IMR-90 (cell line): ENCODE measurements at regions not wholly inside any gene's neighbourhood (a gene's known extent, or its start where the extent isn't known, plus 50 kb on each side); places are given as distances from the start of the nearest gene placed in this dataset.

ENCODE experiments used
- ATAC-seq: fragments of 200-7000 bp; cut with Tn5 transposase; 2 replicates; pipeline ENCODE4 v1.9.1; 2020; ENCODE audit warnings: low read depth, mild to moderate bottlenecking, moderate library complexity
- BruUV-seq: library from RNA; stranded (reverse); fragments of 400-500 nt; replicated peaks from 2 replicates; lab custom pipeline; 2021; lab: Mats Ljungman, UMichigan
- CTCF ChIA-PET: fragments of 300-600 bp; formaldehyde crosslinking; extraction: SDS; loops from one replicate; lab custom pipeline; 2021; ENCODE audit warnings: antibody characterized with exemption; lab: Yijun Ruan, JAX
- POLR2A ChIA-PET: fragments of 300-600 bp; sonication (Branson Sonifier 250); formaldehyde crosslinking; loops from one replicate; lab custom pipeline; 2022; ENCODE audit warnings: antibody characterized with exemption; ENCODE audit not compliant: unreplicated experiment; lab: Charles Lee
- DNase-seq: peaks from one replicate; pipeline ENCODE4 v3.0.0; 2013
- H2AFZ ChIP-seq: replicated peaks from 2 replicates; pipeline ENCODE3; 2013; ENCODE audit warnings: low read length, mild to moderate bottlenecking; ENCODE audit not compliant: poor library complexity
- H2AK5ac ChIP-seq: 2 replicates; pipeline ENCODE4 v1.6.1; 2013; ENCODE audit warnings: low read depth, low read length, inconsistent platforms
- H2AK9ac ChIP-seq: replicated peaks from 2 replicates; pipeline ENCODE3; 2013; ENCODE audit warnings: mild to moderate bottlenecking, low read depth, low read length, moderate library complexity; ENCODE audit not compliant: poor library complexity
- H2BK120ac ChIP-seq: 2 replicates; pipeline ENCODE4 v1.6.1; 2013; ENCODE audit warnings: low read depth, low read length, inconsistent platforms
- H2BK15ac ChIP-seq: 3 replicates; pipeline ENCODE4 v1.6.1; 2013; ENCODE audit warnings: low read depth, low read length, inconsistent platforms
- H2BK20ac ChIP-seq: 2 replicates; pipeline ENCODE4 v1.6.1; 2013; ENCODE audit warnings: low read depth, mild to moderate bottlenecking, inconsistent platforms, low read length, moderate library complexity
- H2BK5ac ChIP-seq: 2 replicates; pipeline ENCODE4 v1.6.1; 2013; ENCODE audit warnings: mild to moderate bottlenecking, low read depth, low read length, inconsistent platforms; ENCODE audit not compliant: poor library complexity, severe bottlenecking
- H3K14ac ChIP-seq: replicated peaks from 2 replicates; pipeline ENCODE4 v1.6.1; 2013; ENCODE audit warnings: low read depth, low read length, inconsistent platforms
- H3K18ac ChIP-seq: 2 replicates; pipeline ENCODE4 v1.6.1; 2013; ENCODE audit warnings: low read depth, low read length, control low read depth
- H3K23ac ChIP-seq: 2 replicates; pipeline ENCODE4 v1.6.1; 2013; ENCODE audit warnings: low read depth, low read length, inconsistent platforms
- H3K27ac ChIP-seq: 2 replicates; pipeline ENCODE4 v1.5.1; 2013; ENCODE audit warnings: mild to moderate bottlenecking, control low read depth, low read length; ENCODE audit not compliant: insufficient read depth
- H3K27me3 ChIP-seq: 2 replicates; pipeline ENCODE4 v1.6.1; 2013; ENCODE audit warnings: low read length; ENCODE audit not compliant: control insufficient read depth, insufficient read depth
- H3K36me3 ChIP-seq: 2 replicates; pipeline ENCODE4 v1.6.1; 2013; ENCODE audit warnings: low read length, mixed read lengths; ENCODE audit not compliant: control insufficient read depth, insufficient read depth
- H3K4ac ChIP-seq: 2 replicates; pipeline ENCODE4 v1.6.1; 2013; ENCODE audit warnings: low read depth, low read length, inconsistent platforms
- H3K4me1 ChIP-seq: 2 replicates; pipeline ENCODE4 v1.6.1; 2013; ENCODE audit warnings: low read length, mixed read lengths; ENCODE audit not compliant: control insufficient read depth, insufficient read depth
- H3K4me2 ChIP-seq: 2 replicates; pipeline ENCODE4 v1.6.1; 2013; ENCODE audit warnings: low read depth, mild to moderate bottlenecking, control low read depth, low read length, moderate library complexity
- H3K4me3 ChIP-seq: 2 replicates; pipeline ENCODE4 v1.5.1; 2013; ENCODE audit warnings: low read depth, mild to moderate bottlenecking, control low read depth, low read length, moderate library complexity; ENCODE audit not compliant: insufficient read depth
- H3K56ac ChIP-seq: 2 replicates; pipeline ENCODE4 v1.6.1; 2013; ENCODE audit warnings: low read length, inconsistent platforms; ENCODE audit not compliant: insufficient read depth; ENCODE audit errors: extremely low read depth
- H3K79me1 ChIP-seq, 2 experiments: 2 replicates each; pipeline ENCODE4 v1.6.1; 2013; ENCODE audit warnings: low read length in 2 of 2, inconsistent platforms in 1 of 2, low read depth in 1 of 2
- H3K9ac ChIP-seq: 2 replicates; pipeline ENCODE4 v1.6.1; 2013; ENCODE audit warnings: low read depth, low read length, control low read depth
- H3K9me1 ChIP-seq: 2 replicates; pipeline ENCODE4 v1.6.1; 2013; ENCODE audit warnings: low read length, inconsistent platforms; ENCODE audit not compliant: insufficient read depth
- H3K9me3 ChIP-seq: 2 replicates; pipeline ENCODE4 v1.6.1; 2013; ENCODE audit warnings: low read length; ENCODE audit not compliant: control insufficient read depth, insufficient read depth
- H4K20me1 ChIP-seq: 2 replicates; pipeline ENCODE4 v1.6.1; 2013; ENCODE audit warnings: low read length, inconsistent platforms; ENCODE audit not compliant: insufficient read depth
- H4K5ac ChIP-seq: 2 replicates; pipeline ENCODE4 v1.6.1; 2013; ENCODE audit warnings: mild to moderate bottlenecking, low read depth, low read length, control low read depth
- H4K8ac ChIP-seq, 2 experiments: 2 replicates each; pipeline ENCODE4 v1.6.1; 2013; ENCODE audit warnings: low read depth in 2 of 2, low read length in 2 of 2, control low read depth in 1 of 2, inconsistent platforms in 1 of 2
- H4K91ac ChIP-seq: 2 replicates; pipeline ENCODE4 v1.6.1; 2013; ENCODE audit warnings: low read depth, low read length, inconsistent platforms; ENCODE audit not compliant: insufficient read depth
- BHLHE40 ChIP-seq: fragments of 150-350 bp; IDR thresholded peaks from 2 replicates; pipeline ENCODE4 v1.6.1; 2016; ENCODE audit warnings: mild to moderate bottlenecking, low read depth, low read length
- CEBPB ChIP-seq: IDR thresholded peaks from 2 replicates; pipeline ENCODE4 v1.6.1; 2012; ENCODE audit warnings: low read depth, low read length, improper control_type of control experiment
- CHD1 ChIP-seq: IDR thresholded peaks from 2 replicates; pipeline ENCODE4 v1.6.1; 2012; ENCODE audit warnings: low read depth, low read length, improper control_type of control experiment
- FOS ChIP-seq: fragments of 150-350 bp; IDR thresholded peaks from 2 replicates; pipeline ENCODE4 v1.6.1; 2016; ENCODE audit warnings: low read depth, low read length
- MAFK ChIP-seq: IDR thresholded peaks from 2 replicates; pipeline ENCODE4 v1.6.1; 2012; ENCODE audit warnings: low read depth, low read length, improper control_type of control experiment
- MAZ ChIP-seq: IDR thresholded peaks from 2 replicates; pipeline ENCODE4 v1.6.1; 2012; ENCODE audit warnings: low read depth, mild to moderate bottlenecking, low read length, improper control_type of control experiment, moderate library complexity, borderline replicate concordance
- MXI1 ChIP-seq: IDR thresholded peaks from 2 replicates; pipeline ENCODE4 v1.6.1; 2012; ENCODE audit warnings: low read depth, mild to moderate bottlenecking, low read length, moderate library complexity, borderline replicate concordance
- NFE2L2 ChIP-seq: fragments of 150-350 bp; IDR thresholded peaks from 2 replicates; pipeline ENCODE4 v1.6.1; 2016; ENCODE audit warnings: low read depth, mild to moderate bottlenecking, low read length
- POLR2A ChIP-seq: IDR thresholded peaks from 2 replicates; pipeline ENCODE4 v1.6.1; 2012; ENCODE audit warnings: mild to moderate bottlenecking, low read depth, low read length
- RAD21 ChIP-seq: IDR thresholded peaks from 2 replicates; pipeline ENCODE4 v1.6.1; 2012; ENCODE audit warnings: low read length, improper control_type of control experiment
- RCOR1 ChIP-seq: IDR thresholded peaks from 2 replicates; pipeline ENCODE4 v1.6.1; 2012; ENCODE audit warnings: mild to moderate bottlenecking, low read length, improper control_type of control experiment; ENCODE audit not compliant: insufficient replicate concordance
- RFX5 ChIP-seq: IDR thresholded peaks from 2 replicates; pipeline ENCODE4 v1.8.0; 2012; ENCODE audit warnings: low read depth, mild to moderate bottlenecking, low read length, moderate library complexity
- SMC3 ChIP-seq: fragments of 150-350 bp; IDR thresholded peaks from 2 replicates; pipeline ENCODE4 v1.6.1; 2016; ENCODE audit warnings: low read depth, mild to moderate bottlenecking, antibody characterized with exemption, low read length, moderate library complexity
- WGBS, 2 experiments: methylation state at CpG; one replicate each; pipeline versions ENCODE4 v1.1.5 to v1.1.7; 2013; ENCODE audit warnings: missing lambda C conversion rate in 2 of 2; ENCODE audit not compliant: insufficient read length in 1 of 2; ENCODE audit errors: extremely low coverage in 2 of 2; 5-methylcytosine and 5-hydroxymethylcytosine counted together
- dilution Hi-C: fragments of 300-500 bp; cut with HindIII; formaldehyde crosslinking; loops from one replicate; pipeline ENCODE4 v1.14.3; 2018; ENCODE audit warnings: low sequenced_read_pairs; ENCODE audit not compliant: unreplicated experiment
- in situ Hi-C: fragments of 300-500 bp; cut with MboI; formaldehyde crosslinking; loops from 3 replicates; pipeline ENCODE4 v1.14.3; 2019; ENCODE audit warnings: low sequenced_read_pairs, inconsistent platforms, mixed read lengths
- intact Hi-C: fragments of 100-400 bp; cut with micrococcal nuclease; formaldehyde crosslinking; loops from 2 replicates; pipeline ENCODE4 v1.10.0; 2022
- TF ChIP-seq, protein P1 (sequence below): conservative IDR thresholded peaks from 2 replicates; pipeline ENCODE4 v1.5.1; 2012; ENCODE audit warnings: mild to moderate bottlenecking, low read depth, low read length, improper control_type of control experiment
- TF ChIP-seq, protein P2 (sequence below): fragments of 150-350 bp; IDR thresholded peaks from 2 replicates; pipeline ENCODE4 v1.6.1; 2016; ENCODE audit warnings: low read depth, mild to moderate bottlenecking, low read length, moderate library complexity, borderline replicate concordance
- TF ChIP-seq, protein P3 (sequence below): fragments of 150-350 bp; IDR thresholded peaks from 2 replicates; pipeline ENCODE4 v1.6.1; 2017; ENCODE audit warnings: mild to moderate bottlenecking, antibody characterized with exemption, low read length, low read depth

DNA sequence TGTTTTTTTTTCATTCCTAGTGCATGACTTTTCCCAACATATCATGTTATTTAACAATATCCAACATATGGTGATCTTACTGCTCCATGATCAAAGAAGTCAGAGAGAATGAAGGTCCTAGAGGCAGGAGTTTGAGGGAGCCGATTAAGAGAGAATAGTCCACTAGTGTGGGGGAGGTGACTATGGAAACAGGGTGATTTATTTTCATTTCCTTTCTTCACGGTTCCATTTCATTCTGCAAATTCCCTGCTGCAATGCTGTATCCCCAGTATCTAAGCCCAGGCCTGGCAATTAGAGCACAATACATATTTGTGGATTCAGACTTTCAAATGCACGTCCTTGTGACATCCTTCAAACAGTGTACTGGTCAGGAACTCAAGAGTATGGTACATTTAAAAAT, 91.4 kb downstream of the CD83 start:
- H2BK120ac ChIP-seq = no peak overlapping the region
- no peaks in the 10 kb centered on the region for H3K36me3 ChIP-seq
- intact Hi-C loops = no loop called here
- H2AK5ac ChIP-seq = no peak overlapping the region
- H3K23ac ChIP-seq = no peak overlapping the region
- no peaks in the 10 kb centered on the region for H3K79me1 ChIP-seq
- H3K4me1 ChIP-seq = peaks cover 6% of the 10 kb centered on the region; the same call in 1 of the 2 replicates
- DNase-seq = no peak
- dilution Hi-C loops = no loop called here
- H3K4me3 ChIP-seq = no peak overlapping the region
- no peak overlapping the region for H2AFZ ChIP-seq
- H3K4me2 ChIP-seq = no peak overlapping the region
- no peak overlapping the region for H4K5ac ChIP-seq
- H2AK9ac ChIP-seq = no peak overlapping the region
- no peak overlapping the region for H3K9ac ChIP-seq
- H3K18ac ChIP-seq = no peak overlapping the region
- in situ Hi-C loops = loop anchor here (5.0 to 25.0 kb wide), 3 partner anchors 628 to 1403 kb away; no protein-coding TSS in a partner anchor
- ATAC-seq = no peak
- H4K91ac ChIP-seq = no peak overlapping the region
- H3K56ac ChIP-seq = no peak overlapping the region
- no peak overlapping the region for H3K27ac ChIP-seq
- H2BK20ac ChIP-seq = no peak overlapping the region
- CTCF ChIA-PET = no interaction called here
- H3K4ac ChIP-seq = no peak overlapping the region
- H4K8ac ChIP-seq = no peak overlapping the region
- WGBS, 2 experiments = no CpG with 5 or more reads among the region's 3 CpGs
- POLR2A ChIA-PET = no interaction called here
- no peaks in the 10 kb centered on the region for H3K9me3 ChIP-seq
- H2BK5ac ChIP-seq = no peak overlapping the region
- no peak overlapping the region for H3K14ac ChIP-seq
- no peak overlapping the region for H2BK15ac ChIP-seq
- H3K27me3 ChIP-seq = peaks cover under 1% of the 10 kb centered on the region; the same call in 1 of the 2 replicates
- BruUV-seq = no TSS peak
- H4K20me1 ChIP-seq = no peaks in the 10 kb centered on the region
- H3K9me1 ChIP-seq = no peaks in the 10 kb centered on the region
- TF ChIP-seq MAZ = no peak
- TF ChIP-seq CHD1 = no peak
- no peak for TF ChIP-seq SMC3
- no peak for TF ChIP-seq BHLHE40
- TF ChIP-seq, protein P1, sequence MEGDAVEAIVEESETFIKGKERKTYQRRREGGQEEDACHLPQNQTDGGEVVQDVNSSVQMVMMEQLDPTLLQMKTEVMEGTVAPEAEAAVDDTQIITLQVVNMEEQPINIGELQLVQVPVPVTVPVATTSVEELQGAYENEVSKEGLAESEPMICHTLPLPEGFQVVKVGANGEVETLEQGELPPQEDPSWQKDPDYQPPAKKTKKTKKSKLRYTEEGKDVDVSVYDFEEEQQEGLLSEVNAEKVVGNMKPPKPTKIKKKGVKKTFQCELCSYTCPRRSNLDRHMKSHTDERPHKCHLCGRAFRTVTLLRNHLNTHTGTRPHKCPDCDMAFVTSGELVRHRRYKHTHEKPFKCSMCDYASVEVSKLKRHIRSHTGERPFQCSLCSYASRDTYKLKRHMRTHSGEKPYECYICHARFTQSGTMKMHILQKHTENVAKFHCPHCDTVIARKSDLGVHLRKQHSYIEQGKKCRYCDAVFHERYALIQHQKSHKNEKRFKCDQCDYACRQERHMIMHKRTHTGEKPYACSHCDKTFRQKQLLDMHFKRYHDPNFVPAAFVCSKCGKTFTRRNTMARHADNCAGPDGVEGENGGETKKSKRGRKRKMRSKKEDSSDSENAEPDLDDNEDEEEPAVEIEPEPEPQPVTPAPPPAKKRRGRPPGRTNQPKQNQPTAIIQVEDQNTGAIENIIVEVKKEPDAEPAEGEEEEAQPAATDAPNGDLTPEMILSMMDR = no peak
- TF ChIP-seq, protein P2, sequence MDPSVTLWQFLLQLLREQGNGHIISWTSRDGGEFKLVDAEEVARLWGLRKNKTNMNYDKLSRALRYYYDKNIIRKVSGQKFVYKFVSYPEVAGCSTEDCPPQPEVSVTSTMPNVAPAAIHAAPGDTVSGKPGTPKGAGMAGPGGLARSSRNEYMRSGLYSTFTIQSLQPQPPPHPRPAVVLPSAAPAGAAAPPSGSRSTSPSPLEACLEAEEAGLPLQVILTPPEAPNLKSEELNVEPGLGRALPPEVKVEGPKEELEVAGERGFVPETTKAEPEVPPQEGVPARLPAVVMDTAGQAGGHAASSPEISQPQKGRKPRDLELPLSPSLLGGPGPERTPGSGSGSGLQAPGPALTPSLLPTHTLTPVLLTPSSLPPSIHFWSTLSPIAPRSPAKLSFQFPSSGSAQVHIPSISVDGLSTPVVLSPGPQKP = no peak
- TF ChIP-seq NFE2L2 = no peak
- TF ChIP-seq MAFK = no peak
- no peak for TF ChIP-seq RCOR1
- TF ChIP-seq CEBPB = no peak
- no peak for TF ChIP-seq RFX5
- TF ChIP-seq FOS = no peak
- no peak for TF ChIP-seq MXI1
- no peak for TF ChIP-seq POLR2A
- no peak for TF ChIP-seq RAD21
- TF ChIP-seq, protein P3, sequence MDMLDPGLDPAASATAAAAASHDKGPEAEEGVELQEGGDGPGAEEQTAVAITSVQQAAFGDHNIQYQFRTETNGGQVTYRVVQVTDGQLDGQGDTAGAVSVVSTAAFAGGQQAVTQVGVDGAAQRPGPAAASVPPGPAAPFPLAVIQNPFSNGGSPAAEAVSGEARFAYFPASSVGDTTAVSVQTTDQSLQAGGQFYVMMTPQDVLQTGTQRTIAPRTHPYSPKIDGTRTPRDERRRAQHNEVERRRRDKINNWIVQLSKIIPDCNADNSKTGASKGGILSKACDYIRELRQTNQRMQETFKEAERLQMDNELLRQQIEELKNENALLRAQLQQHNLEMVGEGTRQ = no peak
